Right atrium auricular region (tissue), 2 donors: ENCODE measurements at regions not wholly inside any gene's neighbourhood (a gene's known extent, or its start where the extent isn't known, plus 50 kb on each side); places are given as distances from the start of the nearest gene placed in this dataset.

Experiments used
- DNase-seq: peaks from one replicate; pipeline ENCODE4 v3.0.0-alpha.2; 2019; ENCODE audit warnings: low spot score
- H3K27ac ChIP-seq, 2 donors: fragments of 200-600 bp; sonication (generic); 1 replicate in 1 of 2; 2 replicates in 1 of 2; pipeline ENCODE4 v1.5.1; 2016 to 2019
- H3K27me3 ChIP-seq, 2 donors: fragments of 200-600 bp; sonication (generic); one replicate each; pipeline versions ENCODE4 v1.5.1 to v1.6.0; 2017 to 2019
- H3K36me3 ChIP-seq: fragments of 200-600 bp; sonication (generic); one replicate; pipeline ENCODE4 v1.5.1; 2016
- H3K4me1 ChIP-seq, 2 donors: fragments of 200-600 bp; sonication (generic); one replicate each; pipeline versions ENCODE4 v1.5.1 to v1.6.0; 2017 to 2019
- H3K4me3 ChIP-seq, 2 donors: fragments of 200-600 bp; sonication (generic); 1 replicate in 1 of 2; 2 replicates in 1 of 2; pipeline ENCODE4 v1.5.1; 2017 to 2019; ENCODE audit warnings: mild to moderate bottlenecking in 1 of 2, moderate library complexity in 1 of 2
- H3K9me3 ChIP-seq, 2 donors: fragments of 200-600 bp; sonication (generic); one replicate each; pipeline ENCODE4 v1.5.1; 2019
- CTCF ChIP-seq, 2 donors: fragments of 200-600 bp; sonication (generic); IDR thresholded peaks; one replicate each; pipeline ENCODE4 v1.5.1; 2019; ENCODE audit warnings: antibody characterized with exemption in 2 of 2

- TF ChIP-seq CTCF (IDR thresholded peaks at IDR 0.05) = no peak
- Histone ChIP-seq H3K27me3 (no peaks in the 10 kb centered on the region), H3K36me3 (peaks cover 53% of the 10 kb centered on the region), H3K4me3 (peak overlapping the region; percentile 63 to 72), H3K27ac (peak overlapping the region; percentile 91 to 92), H3K9me3 (no peaks in the 10 kb centered on the region), H3K4me1 (peaks cover 0 to 51% of the 10 kb centered on the region in 2 donors)
- DNase-seq = no peak
These were observed 75.9 kb upstream of the GATA5 start for GRCh38 chr20:62551407-62552323.

DNA sequence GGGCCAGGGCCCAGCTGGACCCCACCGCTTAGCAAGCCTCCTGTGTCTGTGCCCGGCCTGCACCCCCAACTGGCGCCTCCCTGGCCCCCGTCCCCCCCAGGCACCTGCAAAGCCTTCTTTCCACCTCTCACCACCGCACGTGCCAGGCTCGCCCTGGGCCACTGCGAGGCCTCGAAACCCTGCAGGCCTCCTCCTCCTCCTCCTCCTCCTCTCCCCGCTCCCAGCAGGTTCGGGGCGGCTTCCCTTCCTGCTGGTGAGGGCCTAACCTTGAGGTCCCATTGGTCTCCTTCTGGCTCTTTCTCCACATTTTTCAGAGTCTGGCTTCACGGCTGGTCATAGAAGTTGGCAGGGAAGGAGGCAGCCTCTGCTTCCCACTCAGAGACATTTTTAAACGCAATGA is 76.8 kb upstream of the GATA5 start:
- Histone ChIP-seq H3K4me3 (peak overlapping the region; percentile 63 to 72), H3K9me3 (no peaks in the 10 kb centered on the region), H3K27ac (peak overlapping the region; percentile 91 to 92), H3K4me1 (peaks cover 0 to 61% of the 10 kb centered on the region in 2 donors), H3K36me3 (peaks cover 63% of the 10 kb centered on the region), H3K27me3 (no peaks in the 10 kb centered on the region)
- no peak for TF ChIP-seq CTCF (IDR thresholded peaks at IDR 0.05)
- no peak for DNase-seq

DNA sequence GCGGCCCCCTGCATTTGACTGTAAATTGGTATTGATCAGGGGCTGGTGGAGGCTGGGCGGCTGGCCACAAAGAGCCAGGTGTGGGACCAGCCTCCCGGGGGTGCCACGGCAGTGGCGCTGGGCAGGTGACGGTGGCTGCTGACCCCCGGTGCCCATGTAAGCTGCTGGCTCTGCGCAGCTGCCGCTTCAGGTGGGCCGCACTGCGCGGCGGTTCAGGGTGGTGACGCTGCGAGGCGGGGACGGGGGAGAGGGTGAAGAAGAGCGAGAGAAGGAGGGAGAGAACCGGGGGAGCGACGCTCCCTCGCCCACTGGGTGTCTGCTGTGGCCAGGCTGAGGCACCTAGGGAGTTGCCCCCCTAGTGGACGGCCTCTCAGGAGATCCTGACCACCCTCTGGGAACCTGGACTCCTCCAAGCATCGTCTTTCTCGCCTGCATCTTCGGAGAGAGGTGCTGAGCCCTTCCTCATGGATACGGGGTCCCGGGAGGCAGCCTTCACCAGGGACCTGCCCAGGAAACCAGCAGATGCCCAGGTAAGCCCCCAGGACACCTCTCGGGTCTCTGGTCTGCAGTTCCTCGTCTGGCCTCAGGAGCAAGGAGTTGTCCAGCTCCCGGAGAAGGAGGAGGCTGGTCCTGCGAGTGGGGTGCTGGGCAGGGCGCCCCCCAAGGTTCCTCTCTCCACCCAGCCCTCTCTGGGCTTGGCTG is 77.5 kb upstream of the GATA5 start:
- peaks cover 0 to 63% of the 10 kb centered on the region in 2 donors for H3K4me1 ChIP-seq

DNA sequence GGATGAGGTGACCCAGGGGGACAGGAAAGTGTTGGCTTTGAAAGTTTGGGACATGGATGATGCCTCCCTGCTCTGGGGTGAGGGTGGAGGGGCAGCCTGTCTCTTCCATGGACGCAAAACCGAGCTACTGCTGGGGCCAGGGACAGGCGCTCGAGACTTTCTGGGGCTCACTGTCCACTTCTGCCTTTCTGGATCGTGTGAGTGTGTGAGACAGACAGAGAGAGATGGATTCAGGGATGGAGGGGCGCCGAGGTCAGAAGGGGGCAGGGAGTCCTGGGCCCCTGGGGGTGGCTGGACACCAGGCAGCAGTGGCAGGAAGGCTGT is 78.0 kb upstream of the GATA5 start:
- Histone ChIP-seq H3K4me3 (peak overlapping the region; percentile 63 to 72), H3K27ac (peak overlapping the region; percentile 91 to 92)

More for the DNA sequence above, 77.5 kb upstream of the GATA5 start:
- H3K4me3 ChIP-seq = peak overlapping the region; percentile 63 to 72
- peak overlapping the region; percentile 91 to 92 for H3K27ac ChIP-seq
- DNase-seq = no peak
- TF ChIP-seq CTCF (IDR thresholded peaks at IDR 0.05) = peak in 1 of 2 donors; percentile 15
- H3K9me3 ChIP-seq = no peaks in the 10 kb centered on the region
- no peaks in the 10 kb centered on the region for H3K27me3 ChIP-seq
- peaks cover 63% of the 10 kb centered on the region for H3K36me3 ChIP-seq

More for the DNA sequence above, 78.0 kb upstream of the GATA5 start:
- TF ChIP-seq CTCF (IDR thresholded peaks at IDR 0.05) = no peak
- no peaks in the 10 kb centered on the region for H3K9me3 ChIP-seq
- peaks cover 63% of the 10 kb centered on the region for H3K36me3 ChIP-seq
- no peaks in the 10 kb centered on the region for H3K27me3 ChIP-seq
- peaks cover 0 to 60% of the 10 kb centered on the region in 2 donors for H3K4me1 ChIP-seq
- no peak for DNase-seq
